Choroid plexus epithelial cell (primary cell): ENCODE measurements at regions not wholly inside any gene's neighbourhood (a gene's known extent, or its start where the extent isn't known, plus 50 kb on each side); places are given as distances from the start of the nearest gene placed in this dataset.

ENCODE experiments used
- DNase-seq: peaks from one replicate; pipeline ENCODE4 v3.0.0-alpha.2; 2010; ENCODE audit warnings: low read depth
- H3K4me3 ChIP-seq: 2 replicates; pipeline ENCODE4 v1.5.1; 2011; ENCODE audit warnings: low read depth, mild to moderate bottlenecking, control low read depth, low read length, moderate library complexity
- TF ChIP-seq, protein P1 (sequence below): conservative IDR thresholded peaks from 2 replicates; pipeline ENCODE4 v1.5.1; 2011; ENCODE audit warnings: low read depth, mild to moderate bottlenecking, control low read depth, inconsistent platforms, low read length, moderate library complexity

DNA sequence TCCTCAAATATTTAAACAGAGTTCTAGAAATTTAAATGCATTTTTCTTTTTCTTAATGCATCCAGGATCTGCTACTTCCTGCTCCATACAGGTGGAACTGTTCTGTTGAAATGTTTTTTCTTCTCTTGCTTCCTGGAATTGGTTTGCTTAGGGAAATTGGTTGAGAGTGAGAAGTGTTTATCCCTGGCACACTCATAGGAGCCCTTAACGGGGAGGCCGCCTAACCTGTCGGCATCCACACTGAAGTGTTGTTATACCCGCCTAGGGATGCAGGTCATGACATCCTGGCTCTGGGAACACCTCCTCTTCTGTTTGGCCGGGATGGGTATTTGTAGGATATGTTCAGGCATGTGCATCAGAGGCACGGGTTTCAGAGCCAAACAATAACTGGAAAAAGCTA is 239.7 kb downstream of the GADD45G start:
- no peak overlapping the region for H3K4me3 ChIP-seq
- no peak for DNase-seq
- TF ChIP-seq, protein P1, sequence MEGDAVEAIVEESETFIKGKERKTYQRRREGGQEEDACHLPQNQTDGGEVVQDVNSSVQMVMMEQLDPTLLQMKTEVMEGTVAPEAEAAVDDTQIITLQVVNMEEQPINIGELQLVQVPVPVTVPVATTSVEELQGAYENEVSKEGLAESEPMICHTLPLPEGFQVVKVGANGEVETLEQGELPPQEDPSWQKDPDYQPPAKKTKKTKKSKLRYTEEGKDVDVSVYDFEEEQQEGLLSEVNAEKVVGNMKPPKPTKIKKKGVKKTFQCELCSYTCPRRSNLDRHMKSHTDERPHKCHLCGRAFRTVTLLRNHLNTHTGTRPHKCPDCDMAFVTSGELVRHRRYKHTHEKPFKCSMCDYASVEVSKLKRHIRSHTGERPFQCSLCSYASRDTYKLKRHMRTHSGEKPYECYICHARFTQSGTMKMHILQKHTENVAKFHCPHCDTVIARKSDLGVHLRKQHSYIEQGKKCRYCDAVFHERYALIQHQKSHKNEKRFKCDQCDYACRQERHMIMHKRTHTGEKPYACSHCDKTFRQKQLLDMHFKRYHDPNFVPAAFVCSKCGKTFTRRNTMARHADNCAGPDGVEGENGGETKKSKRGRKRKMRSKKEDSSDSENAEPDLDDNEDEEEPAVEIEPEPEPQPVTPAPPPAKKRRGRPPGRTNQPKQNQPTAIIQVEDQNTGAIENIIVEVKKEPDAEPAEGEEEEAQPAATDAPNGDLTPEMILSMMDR = no peak

DNA sequence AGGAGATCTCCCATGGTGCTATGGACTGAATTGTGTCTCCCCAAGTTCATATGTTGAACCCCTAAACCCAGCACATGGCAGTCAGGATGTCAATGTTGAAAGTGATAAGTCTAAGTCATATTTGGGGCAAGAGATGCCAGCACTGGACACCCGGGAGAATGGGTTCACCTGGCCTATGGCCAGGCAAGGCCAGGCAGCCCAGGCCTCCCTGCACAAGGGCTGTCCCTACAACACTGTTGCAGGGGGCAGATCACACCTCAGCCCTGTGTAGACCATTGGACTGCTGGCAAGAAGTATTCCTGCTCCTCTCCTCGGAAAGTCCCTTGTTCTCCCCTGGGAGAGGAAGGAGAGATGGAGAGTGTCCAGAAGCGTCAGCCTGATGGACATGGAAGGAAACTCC is 240.5 kb downstream of the GADD45G start:
- TF ChIP-seq, protein P1 = no peak
- no peak for DNase-seq
- H3K4me3 ChIP-seq = no peak overlapping the region

DNA sequence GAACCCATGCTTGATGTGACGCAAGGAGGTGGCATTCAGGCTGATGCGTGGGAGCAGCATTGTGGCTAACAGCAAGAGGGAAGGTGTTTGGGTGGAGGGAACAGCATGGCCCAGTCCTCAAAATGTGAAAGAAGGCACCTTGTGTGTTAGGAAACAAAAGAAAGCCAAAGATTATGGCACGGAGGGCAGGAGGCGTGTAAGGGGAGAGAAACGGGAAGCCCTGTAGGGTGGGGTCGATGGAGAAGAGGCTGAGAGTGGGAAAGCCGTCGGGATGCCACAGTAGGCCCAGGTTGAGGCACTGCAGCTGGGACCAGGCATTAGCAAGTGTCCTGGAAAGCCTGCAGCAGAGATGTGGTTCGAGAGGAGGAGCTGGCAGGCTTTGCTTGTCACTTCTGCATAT is 241.1 kb downstream of the GADD45G start:
- no peak overlapping the region for H3K4me3 ChIP-seq
- TF ChIP-seq, protein P1 = no peak
- no peak for DNase-seq

DNA sequence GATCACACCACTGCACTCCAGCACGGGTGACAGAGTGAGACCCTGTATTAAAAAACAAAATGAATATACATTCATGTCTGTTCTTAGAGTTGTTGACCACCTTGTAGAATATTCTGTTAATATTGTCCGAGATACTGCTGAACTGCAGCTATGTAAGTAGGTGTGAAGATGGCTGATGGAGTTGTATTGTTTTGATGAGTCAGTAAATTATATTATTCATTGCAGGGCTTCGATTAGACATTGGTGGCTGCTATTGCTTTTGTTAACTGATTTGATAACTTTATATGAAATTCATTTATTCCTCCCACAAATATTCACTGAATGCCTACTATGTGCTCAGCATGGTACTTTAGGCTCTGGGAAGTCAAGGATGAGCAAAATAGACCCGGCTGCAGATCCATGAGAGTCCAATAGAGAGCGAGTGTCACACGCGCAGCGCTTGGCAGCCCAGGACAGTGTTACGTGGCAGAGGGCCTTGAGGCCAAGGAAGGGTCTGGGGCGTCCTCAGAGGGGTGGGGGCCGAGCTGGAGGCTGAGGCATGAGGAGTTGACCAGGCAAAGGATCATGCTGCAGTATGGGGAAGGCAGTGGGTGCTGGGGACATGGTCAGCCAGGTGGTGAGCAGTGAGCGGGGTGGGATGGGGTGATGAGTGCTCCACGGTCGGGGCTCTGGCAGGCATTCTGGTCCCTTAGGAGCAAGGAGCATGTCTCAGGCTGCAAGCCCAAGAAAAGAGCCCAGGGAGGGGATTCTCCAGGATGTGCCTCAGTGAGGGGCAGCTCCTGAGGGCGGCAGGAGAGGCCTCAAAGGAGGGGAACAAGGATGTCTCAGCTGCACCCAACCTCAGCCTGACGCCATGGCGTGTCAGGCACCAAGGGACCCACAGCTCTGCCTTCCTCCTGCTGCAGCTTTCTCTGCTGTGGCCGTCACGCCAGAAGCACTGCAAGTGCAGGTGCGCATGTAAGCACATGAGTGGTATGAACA is 243.5 kb downstream of the GADD45G start:
- TF ChIP-seq, protein P1 = no peak
- no peak overlapping the region for H3K4me3 ChIP-seq
- no peak for DNase-seq

DNA sequence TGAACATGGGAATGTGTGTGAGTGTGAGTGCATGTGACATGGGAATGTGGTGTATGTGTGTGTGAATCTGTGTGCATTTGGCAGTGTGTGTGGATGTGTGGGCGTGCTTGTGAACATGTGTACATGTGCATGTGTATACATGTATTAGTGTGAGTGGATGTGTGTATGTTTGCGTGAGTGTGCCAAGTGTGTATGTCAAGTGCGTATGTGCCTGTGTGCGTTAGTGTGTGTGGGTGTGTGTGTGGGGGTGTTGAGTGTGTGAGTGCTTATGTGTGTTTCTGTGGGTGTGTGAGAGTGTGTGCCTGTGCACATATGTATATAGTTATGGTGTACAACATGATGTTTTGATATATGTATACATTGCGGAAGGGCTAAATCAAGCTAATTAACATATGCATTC is 244.3 kb downstream of the GADD45G start:
- DNase-seq = no peak
- H3K4me3 ChIP-seq = no peak overlapping the region
- TF ChIP-seq, protein P1 = no peak

DNA sequence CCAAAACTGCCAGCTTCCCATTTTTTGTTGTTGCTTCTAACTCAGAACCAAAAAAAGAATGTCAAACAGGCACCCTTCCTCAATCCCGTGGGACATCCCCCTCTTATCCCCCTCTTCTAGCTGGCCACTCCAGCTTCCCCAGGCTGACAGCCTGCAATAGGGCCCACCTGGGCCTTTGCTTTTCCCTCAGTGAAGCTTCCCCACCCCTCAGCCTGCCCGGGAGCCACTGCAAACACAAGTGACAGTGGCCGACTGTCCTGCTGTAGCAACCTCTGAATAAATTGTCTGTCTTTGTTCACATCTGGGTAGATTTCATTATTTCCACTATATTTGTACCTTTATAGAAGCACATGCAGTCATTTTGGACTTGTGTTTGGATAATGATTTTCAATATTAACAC is 245.3 kb downstream of the GADD45G start:
- no peak overlapping the region for H3K4me3 ChIP-seq
- TF ChIP-seq, protein P1 = no peak
- DNase-seq = no peak
